NCI-H226 (cell line): ENCODE measurements at regions not wholly inside any gene's neighbourhood (a gene's known extent, or its start where the extent isn't known, plus 50 kb on each side); places are given as distances from the start of the nearest gene placed in this dataset.

ENCODE experiments used
- DNase-seq: peaks from one replicate; pipeline ENCODE4 v3.0.0-alpha.2; 2015

- no peak for DNase-seq
Observed at GRCh38 chr4:141922236-141922635, 285.9 kb downstream of the IL15 start.

- no peak for DNase-seq
Observed at GRCh38 chr4:141926406-141926805, 290.0 kb downstream of the IL15 start.

GRCh38 chr4:141932490-141932889 is 296.1 kb downstream of the IL15 start:
- no peak for DNase-seq

- no peak for DNase-seq
Observed at GRCh38 chr4:141933978-141934377, 297.6 kb downstream of the IL15 start.

GRCh38 chr4:141955696-141956095 is 319.3 kb downstream of the IL15 start:
- no peak for DNase-seq

GRCh38 chr4:141957416-141957815 is 321.0 kb downstream of the IL15 start:
- no peak for DNase-seq

GRCh38 chr4:141962486-141962885 is 326.1 kb downstream of the IL15 start:
- no peak for DNase-seq

GRCh38 chr4:141971869-141972268 is 335.5 kb downstream of the IL15 start:
- no peak for DNase-seq

- no peak for DNase-seq
Observed at GRCh38 chr4:141972950-141973349, 336.6 kb downstream of the IL15 start.
